Ammon's horn (tissue), 1 donor: ENCODE measurements at regions not wholly inside any gene's neighbourhood (a gene's known extent, or its start where the extent isn't known, plus 50 kb on each side); places are given as distances from the start of the nearest gene placed in this dataset.
"Not testable (repeated sequence)": the region's sequence is repeated elsewhere in the genome, so short reads cannot be mapped to it uniquely, and the experiment has no call there.

Source experiments
- DNase-seq: peaks from one replicate; pipeline ENCODE4 v3.0.0-alpha.2; 2016; ENCODE audit warnings: low spot score

- DNase-seq = no peak
Observed at GRCh38 chr22:35138521-35138920, 72.6 kb downstream of the ISX start.

GRCh38 chr22:35140879-35141745 is 75.2 kb downstream of the ISX start:
- DNase-seq = no peak

GRCh38 chr22:35148381-35148780 is 82.4 kb downstream of the ISX start:
- no peak for DNase-seq

- no peak for DNase-seq
Observed at GRCh38 chr22:35148866-35149548, 83.0 kb downstream of the ISX start.

- DNase-seq = peak; percentile 52
Observed at GRCh38 chr22:35150183-35151107, 84.5 kb downstream of the ISX start.

GRCh38 chr22:35152316-35152715 is 86.4 kb downstream of the ISX start:
- no peak for DNase-seq

- DNase-seq = peak; percentile 46
Observed at GRCh38 chr22:35154937-35155387, 89.0 kb downstream of the ISX start.

GRCh38 chr22:35155403-35156025 is 89.6 kb downstream of the ISX start:
- DNase-seq = no peak

- no peak for DNase-seq
Observed at GRCh38 chr22:35156945-35157344, 91.0 kb downstream of the ISX start.

- peak; percentile 16 for DNase-seq
Observed at GRCh38 chr22:35158336-35158735, 92.4 kb downstream of the ISX start.

GRCh38 chr22:35159343-35159742 is 93.4 kb downstream of the ISX start:
- DNase-seq = no peak

GRCh38 chr22:35160268-35160667 is 94.3 kb downstream of the ISX start:
- no peak for DNase-seq

- not testable (repeated sequence) for DNase-seq
Observed at GRCh38 chr22:35165896-35166295, 91.4 kb upstream of the HMGXB4 start.

- DNase-seq = no peak
Observed at GRCh38 chr22:35170716-35171697, 86.3 kb upstream of the HMGXB4 start.

GRCh38 chr22:35172442-35172841 is 84.9 kb upstream of the HMGXB4 start:
- DNase-seq = no peak

- DNase-seq = no peak
Observed at GRCh38 chr22:35173655-35174054, 83.6 kb upstream of the HMGXB4 start.

GRCh38 chr22:35174401-35175038 is 82.8 kb upstream of the HMGXB4 start:
- no peak for DNase-seq

- DNase-seq = no peak
Observed at GRCh38 chr22:35175392-35175791, 81.9 kb upstream of the HMGXB4 start.

- DNase-seq = no peak
Observed at GRCh38 chr22:35177811-35178210, 79.5 kb upstream of the HMGXB4 start.

GRCh38 chr22:35178446-35178845 is 78.8 kb upstream of the HMGXB4 start:
- no peak for DNase-seq
